Chondrocyte (in vitro differentiated cells): ENCODE measurements at regions not wholly inside any gene's neighbourhood (a gene's known extent, or its start where the extent isn't known, plus 50 kb on each side); places are given as distances from the start of the nearest gene placed in this dataset.

Experiments used
- DNase-seq: peaks from one replicate; pipeline ENCODE4 v3.0.0; 2021; ENCODE audit warnings: mixed read lengths, low spot score
- H3K27ac Mint-ChIP-seq: one replicate; pipeline ENCODE4 v1.8.0; 2021; ENCODE audit warnings: mild to moderate bottlenecking, moderate library complexity, mixed read lengths; ENCODE audit not compliant: unreplicated experiment
- H3K27me3 Mint-ChIP-seq: 2 replicates; pipeline ENCODE4 v1.8.0; 2021; ENCODE audit warnings: low read depth, mixed read lengths
- H3K36me3 Mint-ChIP-seq: 2 replicates; pipeline ENCODE4 v1.8.0; 2021; ENCODE audit warnings: low read depth, mixed read lengths
- H3K4me1 Mint-ChIP-seq: 2 replicates; pipeline ENCODE4 v1.8.0; 2021; ENCODE audit warnings: low read depth, mild to moderate bottlenecking, mixed read lengths
- H3K4me3 Mint-ChIP-seq: one replicate; pipeline ENCODE4 v1.8.0; 2021; ENCODE audit warnings: mild to moderate bottlenecking, moderate library complexity, mixed read lengths; ENCODE audit not compliant: unreplicated experiment
- H3K9me3 Mint-ChIP-seq: 2 replicates; pipeline ENCODE4 v1.8.0; 2021; ENCODE audit warnings: low read depth, mixed read lengths
- CTCF ChIP-seq: fragments of 200-600 bp; sonication (generic); IDR thresholded peaks from 2 replicates; pipeline ENCODE4 v1.5.0; 2021; ENCODE audit warnings: antibody characterized with exemption, mild to moderate bottlenecking, moderate library complexity

GRCh38 chr3:145604851-145605250 lies 556.1 kb downstream of the PLOD2 start:
- Mint-ChIP-seq H3K4me3 (no peak overlapping the region), H3K27me3 (peaks cover 4% of the 10 kb centered on the region), H3K36me3 (no peaks in the 10 kb centered on the region), H3K4me1 (no peaks in the 10 kb centered on the region), H3K27ac (no peak overlapping the region), H3K9me3 (peaks cover 14% of the 10 kb centered on the region)
- no peak for TF ChIP-seq CTCF
- no peak for DNase-seq

- no peak overlapping the region for H3K4me3 Mint-ChIP-seq
- TF ChIP-seq CTCF: no peak
- H3K27ac Mint-ChIP-seq: no peak overlapping the region
- H3K4me1 Mint-ChIP-seq: no peaks in the 10 kb centered on the region
- H3K27me3 Mint-ChIP-seq: no peaks in the 10 kb centered on the region
- no peaks in the 10 kb centered on the region for H3K36me3 Mint-ChIP-seq
- H3K9me3 Mint-ChIP-seq: peaks cover 4% of the 10 kb centered on the region
- DNase-seq: no peak
Measured at GRCh38 chr3:145620002-145620401, 541.0 kb downstream of the PLOD2 start.

GRCh38 chr3:145620486-145620885 lies 540.5 kb downstream of the PLOD2 start:
- Mint-ChIP-seq H3K36me3 (no peaks in the 10 kb centered on the region), H3K27ac (no peak overlapping the region), H3K4me3 (no peak overlapping the region), H3K27me3 (no peaks in the 10 kb centered on the region), H3K9me3 (no peaks in the 10 kb centered on the region), H3K4me1 (no peaks in the 10 kb centered on the region)
- no peak for TF ChIP-seq CTCF
- DNase-seq: no peak

- Mint-ChIP-seq H3K9me3 (no peaks in the 10 kb centered on the region), H3K27ac (no peak overlapping the region)
Measured at GRCh38 chr3:145623349-145623748, 537.6 kb downstream of the PLOD2 start.

GRCh38 chr3:145628211-145628610 lies 532.8 kb downstream of the PLOD2 start:
- Mint-ChIP-seq H3K4me3 (no peak overlapping the region), H3K9me3 (peaks cover 26% of the 10 kb centered on the region), H3K27me3 (no peaks in the 10 kb centered on the region), H3K4me1 (no peaks in the 10 kb centered on the region), H3K27ac (no peak overlapping the region), H3K36me3 (peaks cover 11% of the 10 kb centered on the region)
- TF ChIP-seq CTCF: no peak
- DNase-seq: no peak

More at GRCh38 chr3:145623349-145623748, 537.6 kb downstream of the PLOD2 start:
- H3K27me3 Mint-ChIP-seq: no peaks in the 10 kb centered on the region
- no peaks in the 10 kb centered on the region for H3K36me3 Mint-ChIP-seq
- H3K4me1 Mint-ChIP-seq: no peaks in the 10 kb centered on the region
- no peak for DNase-seq
- TF ChIP-seq CTCF: no peak
- H3K4me3 Mint-ChIP-seq: no peak overlapping the region
